C4-2B (cell line): ENCODE measurements at regions not wholly inside any gene's neighbourhood (a gene's known extent, or its start where the extent isn't known, plus 50 kb on each side); places are given as distances from the start of the nearest gene placed in this dataset.

Experiments
- ZFX ChIP-seq: fragments of 450-650 bp; IDR thresholded peaks from 2 replicates; pipeline ENCODE4 v1.6.1; 2017
- TF ChIP-seq, protein P1 (sequence below): fragments of 450-650 bp; conservative IDR thresholded peaks from 2 replicates; pipeline ENCODE4 v1.5.1; 2017; ENCODE audit warnings: mild to moderate bottlenecking

DNA sequence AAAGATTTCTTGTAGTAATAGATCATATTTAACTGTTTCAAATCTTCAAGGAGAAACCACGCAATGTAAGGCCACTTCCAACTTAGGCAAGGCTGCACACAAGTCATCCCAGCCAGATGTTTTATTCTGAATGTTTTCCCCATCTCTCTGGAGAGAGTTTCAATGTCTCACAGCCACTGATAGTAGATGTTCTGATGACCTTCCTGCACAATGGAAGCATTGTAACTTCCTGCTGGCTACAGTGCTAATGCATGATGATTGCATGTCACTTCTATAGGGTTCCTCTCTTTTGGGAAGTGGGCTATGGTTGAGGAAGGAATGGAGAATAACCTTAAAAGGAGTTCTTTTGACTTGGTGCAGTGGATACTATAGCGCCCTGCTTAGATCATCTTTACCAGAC, 328.0 kb downstream of the ZNF621 start:
- TF ChIP-seq, protein P1, sequence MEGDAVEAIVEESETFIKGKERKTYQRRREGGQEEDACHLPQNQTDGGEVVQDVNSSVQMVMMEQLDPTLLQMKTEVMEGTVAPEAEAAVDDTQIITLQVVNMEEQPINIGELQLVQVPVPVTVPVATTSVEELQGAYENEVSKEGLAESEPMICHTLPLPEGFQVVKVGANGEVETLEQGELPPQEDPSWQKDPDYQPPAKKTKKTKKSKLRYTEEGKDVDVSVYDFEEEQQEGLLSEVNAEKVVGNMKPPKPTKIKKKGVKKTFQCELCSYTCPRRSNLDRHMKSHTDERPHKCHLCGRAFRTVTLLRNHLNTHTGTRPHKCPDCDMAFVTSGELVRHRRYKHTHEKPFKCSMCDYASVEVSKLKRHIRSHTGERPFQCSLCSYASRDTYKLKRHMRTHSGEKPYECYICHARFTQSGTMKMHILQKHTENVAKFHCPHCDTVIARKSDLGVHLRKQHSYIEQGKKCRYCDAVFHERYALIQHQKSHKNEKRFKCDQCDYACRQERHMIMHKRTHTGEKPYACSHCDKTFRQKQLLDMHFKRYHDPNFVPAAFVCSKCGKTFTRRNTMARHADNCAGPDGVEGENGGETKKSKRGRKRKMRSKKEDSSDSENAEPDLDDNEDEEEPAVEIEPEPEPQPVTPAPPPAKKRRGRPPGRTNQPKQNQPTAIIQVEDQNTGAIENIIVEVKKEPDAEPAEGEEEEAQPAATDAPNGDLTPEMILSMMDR: no peak
- TF ChIP-seq ZFX: no peak
